ENCODE measurements at regions not wholly inside any gene's neighbourhood (a gene's known extent, or its start where the extent isn't known, plus 50 kb on each side); places are given as distances from the start of the nearest gene placed in this dataset.

DNA sequence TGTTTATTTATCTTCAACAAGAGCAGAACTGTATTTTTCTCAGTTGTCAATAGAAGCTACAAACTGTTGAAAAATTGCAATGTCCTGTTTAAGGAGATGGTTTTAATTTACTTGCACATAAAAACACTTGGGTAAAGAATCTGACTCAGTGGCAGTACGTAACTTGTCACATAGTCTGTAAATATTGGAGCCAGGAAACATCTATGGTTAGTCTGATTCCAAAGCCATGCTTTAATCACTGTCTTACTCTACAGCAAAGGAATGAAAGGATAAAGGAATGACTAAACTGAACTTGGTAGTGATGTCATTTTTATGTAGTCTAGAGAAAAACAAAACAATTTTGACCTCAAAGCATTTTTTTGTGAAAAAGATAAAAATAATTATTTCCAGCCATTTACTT is 537.2 kb downstream of the STIM2 start:
- DNase-seq = no peak
- H4K20me1 ChIP-seq (ENCODE audit: insufficient read depth) = no peaks in the 10 kb centered on the region
- H3K9me3 ChIP-seq (ENCODE audit: insufficient read depth, low read depth) = no peaks in the 10 kb centered on the region
- H3K4me2 ChIP-seq = no peak overlapping the region
- POLR2A ChIA-PET (ENCODE audit: unreplicated experiment) = no interaction called here
- H3K27me3 ChIP-seq (ENCODE audit: insufficient read depth, low read depth) = no peaks in the 10 kb centered on the region
- H2AFZ ChIP-seq = no peak overlapping the region
- no peaks in the 10 kb centered on the region for H3F3A ChIP-seq (ENCODE audit: insufficient read depth, low read depth)
- CTCF ChIA-PET = no interaction called here
- no peak overlapping the region for H3K27ac ChIP-seq
- H3K79me2 ChIP-seq (ENCODE audit: low read depth) = no peaks in the 10 kb centered on the region
- no peaks in the 10 kb centered on the region for H3K36me3 ChIP-seq (ENCODE audit: low read depth)
- H3K9me2 ChIP-seq (ENCODE audit: insufficient read depth) = no peaks in the 10 kb centered on the region
- H3K4me3 ChIP-seq = no peak overlapping the region
- no peaks in the 10 kb centered on the region for H3K4me1 ChIP-seq (replicated peaks; ENCODE audit: insufficient read depth)
- TF ChIP-seq CTCF (conservative IDR thresholded peaks at IDR 0.05) (no peak), EZH2 (IDR thresholded peaks at IDR 0.05; ENCODE audit: low read depth) (no peak)
- BruUV-seq (replicated peaks) = no TSS peak
- intact Hi-C loops (cut with micrococcal nuclease; ENCODE audit: unreplicated experiment) = no loop called here

DNA sequence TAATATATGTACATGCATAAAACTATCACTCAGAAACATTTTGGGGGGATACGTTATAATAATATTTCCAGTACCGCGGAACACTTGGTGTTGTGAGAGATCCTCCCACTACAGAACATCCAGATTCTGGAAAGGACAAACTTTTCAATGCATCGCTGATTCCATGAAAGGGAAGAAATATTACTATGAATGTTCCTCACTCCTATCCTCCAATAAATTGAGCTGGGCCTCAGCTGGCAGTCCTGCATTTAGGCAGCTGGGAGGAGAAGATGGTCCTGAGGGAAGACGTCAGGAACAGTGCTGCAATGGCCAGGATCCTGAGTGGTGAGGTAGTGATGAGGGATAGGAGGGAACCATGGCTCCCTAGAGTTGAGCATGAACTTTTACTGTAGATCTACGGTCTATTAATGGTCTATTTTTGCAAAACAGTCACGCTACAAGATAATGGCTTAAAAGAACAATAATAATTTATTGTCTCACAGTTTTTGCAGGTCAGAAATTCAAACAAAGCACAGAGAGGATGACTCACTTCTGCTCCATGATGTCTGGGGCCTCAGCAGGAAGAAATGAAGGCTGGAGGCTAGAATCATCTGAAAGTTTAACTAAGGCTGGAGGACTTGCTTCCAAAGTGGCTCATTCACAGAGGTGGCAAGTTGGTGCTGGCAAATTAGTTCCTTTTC is 538.1 kb downstream of the STIM2 start:
- Histone ChIP-seq H3K27ac (no peak overlapping the region), H3K79me2 (ENCODE audit: low read depth) (no peaks in the 10 kb centered on the region), H3K36me3 (ENCODE audit: low read depth) (no peaks in the 10 kb centered on the region), H3K4me3 (no peak overlapping the region), H3F3A (ENCODE audit: insufficient read depth, low read depth) (no peaks in the 10 kb centered on the region), H2AFZ (no peak overlapping the region), H4K20me1 (ENCODE audit: insufficient read depth) (no peaks in the 10 kb centered on the region), H3K9me2 (ENCODE audit: insufficient read depth) (no peaks in the 10 kb centered on the region), H3K4me2 (no peak overlapping the region), H3K4me1 (replicated peaks; ENCODE audit: insufficient read depth) (no peaks in the 10 kb centered on the region), H3K9me3 (ENCODE audit: insufficient read depth, low read depth) (no peaks in the 10 kb centered on the region), H3K27me3 (ENCODE audit: insufficient read depth, low read depth) (no peaks in the 10 kb centered on the region)
- TF ChIP-seq CTCF (conservative IDR thresholded peaks at IDR 0.05) = no peak
- no peak for TF ChIP-seq EZH2 (IDR thresholded peaks at IDR 0.05; ENCODE audit: low read depth)
- no TSS peak for BruUV-seq (replicated peaks)
- intact Hi-C loops (cut with micrococcal nuclease; ENCODE audit: unreplicated experiment) = no loop called here
- ChIA-PET POLR2A (ENCODE audit: unreplicated experiment) (no interaction called here), CTCF (no interaction called here)
- DNase-seq = no peak

GRCh38 chr4:27407616-27408015 is 547.0 kb downstream of the STIM2 start:
- TF ChIP-seq CTCF (conservative IDR thresholded peaks at IDR 0.05) (no peak), EZH2 (IDR thresholded peaks at IDR 0.05; ENCODE audit: low read depth) (no peak)
- Histone ChIP-seq H2AFZ (no peak overlapping the region), H3K9me3 (ENCODE audit: insufficient read depth, low read depth) (no peaks in the 10 kb centered on the region), H3F3A (ENCODE audit: insufficient read depth, low read depth) (no peaks in the 10 kb centered on the region), H3K27me3 (ENCODE audit: insufficient read depth, low read depth) (no peaks in the 10 kb centered on the region), H3K4me1 (replicated peaks; ENCODE audit: insufficient read depth) (no peaks in the 10 kb centered on the region), H3K9me2 (ENCODE audit: insufficient read depth) (no peaks in the 10 kb centered on the region), H3K79me2 (ENCODE audit: low read depth) (no peaks in the 10 kb centered on the region), H4K20me1 (ENCODE audit: insufficient read depth) (no peaks in the 10 kb centered on the region), H3K27ac (no peak overlapping the region), H3K4me2 (no peak overlapping the region), H3K4me3 (no peak overlapping the region), H3K36me3 (ENCODE audit: low read depth) (no peaks in the 10 kb centered on the region)
- intact Hi-C loops (cut with micrococcal nuclease; ENCODE audit: unreplicated experiment) = no loop called here
- BruUV-seq (replicated peaks) = no TSS peak
- no peak for DNase-seq
- ChIA-PET CTCF (no interaction called here), POLR2A (ENCODE audit: unreplicated experiment) (no interaction called here)
